Progenitor cell of endocrine pancreas (in vitro differentiated cells): ENCODE measurements at regions not wholly inside any gene's neighbourhood (a gene's known extent, or its start where the extent isn't known, plus 50 kb on each side); places are given as distances from the start of the nearest gene placed in this dataset.

Source experiments
- DNase-seq: peaks from one replicate; pipeline ENCODE4 v3.0.0; 2021; ENCODE audit warnings: low spot score; ENCODE audit not compliant: unreplicated experiment
- H3K27ac Mint-ChIP-seq: 2 replicates; pipeline ENCODE4 v1.8.0; 2021; ENCODE audit warnings: mild to moderate bottlenecking, moderate library complexity, mixed read lengths
- H3K27me3 Mint-ChIP-seq: 2 replicates; pipeline ENCODE4 v1.8.0; 2021; ENCODE audit warnings: mixed read lengths
- H3K36me3 Mint-ChIP-seq: 2 replicates; pipeline ENCODE4 v1.8.0; 2022; ENCODE audit warnings: mixed read lengths; ENCODE audit not compliant: insufficient read depth
- H3K4me1 Mint-ChIP-seq: 2 replicates; pipeline ENCODE4 v1.8.0; 2021; ENCODE audit warnings: low read depth, mixed read lengths
- H3K4me3 Mint-ChIP-seq: 2 replicates; pipeline ENCODE4 v1.8.0; 2021; ENCODE audit warnings: low read depth, mild to moderate bottlenecking, moderate library complexity, mixed read lengths
- H3K9me3 Mint-ChIP-seq: 2 replicates; pipeline ENCODE4 v1.8.0; 2021; ENCODE audit warnings: low read depth, mixed read lengths
- TF ChIP-seq, protein P1 (sequence below): fragments of 200-600 bp; sonication (generic); IDR thresholded peaks from one replicate; pipeline ENCODE4 v1.5.0; 2021; ENCODE audit warnings: antibody characterized with exemption, mild to moderate bottlenecking; ENCODE audit not compliant: unreplicated experiment

DNA sequence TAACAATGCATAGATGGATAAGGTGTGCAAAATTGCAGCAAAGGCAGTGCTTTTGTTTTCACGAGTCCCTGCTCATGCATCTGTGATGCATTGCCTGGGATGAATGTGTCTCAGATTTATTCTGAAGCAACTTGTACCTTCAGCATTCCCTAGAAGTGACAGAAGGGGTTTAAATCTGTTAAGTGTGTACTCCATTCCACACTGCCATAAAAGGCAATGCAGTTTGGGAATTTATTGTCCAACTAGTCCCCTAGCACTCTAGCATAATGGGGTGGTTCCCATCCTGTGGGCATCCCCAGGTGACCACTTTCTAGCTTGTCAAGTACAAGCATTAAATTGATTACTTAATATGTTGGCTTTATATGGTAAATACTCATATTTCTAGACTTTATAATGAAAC, 306.5 kb upstream of the CBLB start:
- no peaks in the 10 kb centered on the region for H3K9me3 Mint-ChIP-seq
- no peak for DNase-seq

DNA sequence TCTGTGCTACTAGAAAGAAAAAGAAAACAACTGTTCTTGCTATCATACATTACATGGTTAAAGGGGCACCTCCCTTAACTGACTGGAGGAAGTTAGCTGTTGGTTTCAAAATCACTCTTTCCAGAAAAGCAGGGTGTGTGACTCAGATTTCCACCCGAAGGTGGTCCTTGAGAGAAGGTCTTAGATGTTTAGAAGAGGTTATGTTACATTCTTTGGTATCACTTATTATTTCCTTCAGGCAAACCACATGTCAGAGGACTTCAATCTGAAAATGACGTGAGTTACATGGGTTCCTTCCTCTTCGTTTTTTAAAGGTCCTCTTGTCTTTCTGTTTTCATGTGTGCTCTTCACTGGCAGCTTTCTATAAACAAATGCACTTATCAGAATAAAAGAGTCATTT, 307.9 kb upstream of the CBLB start:
- Mint-ChIP-seq H3K27me3 (no peaks in the 10 kb centered on the region), H3K36me3 (no peaks in the 10 kb centered on the region), H3K9me3 (no peaks in the 10 kb centered on the region), H3K4me1 (no peaks in the 10 kb centered on the region), H3K4me3 (no peak overlapping the region), H3K27ac (no peak overlapping the region)
- TF ChIP-seq, protein P1, sequence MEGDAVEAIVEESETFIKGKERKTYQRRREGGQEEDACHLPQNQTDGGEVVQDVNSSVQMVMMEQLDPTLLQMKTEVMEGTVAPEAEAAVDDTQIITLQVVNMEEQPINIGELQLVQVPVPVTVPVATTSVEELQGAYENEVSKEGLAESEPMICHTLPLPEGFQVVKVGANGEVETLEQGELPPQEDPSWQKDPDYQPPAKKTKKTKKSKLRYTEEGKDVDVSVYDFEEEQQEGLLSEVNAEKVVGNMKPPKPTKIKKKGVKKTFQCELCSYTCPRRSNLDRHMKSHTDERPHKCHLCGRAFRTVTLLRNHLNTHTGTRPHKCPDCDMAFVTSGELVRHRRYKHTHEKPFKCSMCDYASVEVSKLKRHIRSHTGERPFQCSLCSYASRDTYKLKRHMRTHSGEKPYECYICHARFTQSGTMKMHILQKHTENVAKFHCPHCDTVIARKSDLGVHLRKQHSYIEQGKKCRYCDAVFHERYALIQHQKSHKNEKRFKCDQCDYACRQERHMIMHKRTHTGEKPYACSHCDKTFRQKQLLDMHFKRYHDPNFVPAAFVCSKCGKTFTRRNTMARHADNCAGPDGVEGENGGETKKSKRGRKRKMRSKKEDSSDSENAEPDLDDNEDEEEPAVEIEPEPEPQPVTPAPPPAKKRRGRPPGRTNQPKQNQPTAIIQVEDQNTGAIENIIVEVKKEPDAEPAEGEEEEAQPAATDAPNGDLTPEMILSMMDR = no peak
- no peak for DNase-seq

More for the DNA sequence above, 306.5 kb upstream of the CBLB start:
- Mint-ChIP-seq H3K4me1 (no peaks in the 10 kb centered on the region), H3K27me3 (no peaks in the 10 kb centered on the region), H3K4me3 (no peak overlapping the region), H3K27ac (no peak overlapping the region), H3K36me3 (no peaks in the 10 kb centered on the region)
- TF ChIP-seq, protein P1 = no peak

DNA sequence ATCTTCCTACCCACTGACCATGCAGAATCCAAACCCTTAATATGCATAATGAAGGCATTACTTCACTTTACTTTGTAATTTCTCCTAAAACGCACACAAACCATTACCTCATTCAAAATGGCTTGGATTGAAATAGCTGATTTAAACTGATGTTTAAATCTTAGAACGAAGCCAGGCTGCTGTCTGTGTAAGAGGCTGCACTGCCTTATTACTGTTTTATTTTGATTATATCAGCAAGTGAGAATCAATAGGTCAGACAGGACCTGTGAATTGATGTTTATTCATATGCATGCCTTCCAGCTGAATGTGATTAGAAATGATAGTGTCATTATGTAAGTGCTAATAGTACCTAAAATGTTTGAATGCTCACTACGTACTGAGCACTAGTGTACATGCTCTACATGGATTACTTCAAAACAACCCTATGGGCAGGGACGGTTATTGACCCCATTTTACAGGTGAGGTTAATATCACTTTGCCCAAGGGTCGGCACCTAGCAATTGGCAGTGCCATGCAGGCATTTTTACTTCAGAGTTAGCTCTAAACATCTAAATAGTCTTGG, 314.2 kb upstream of the CBLB start:
- H3K27ac Mint-ChIP-seq = no peak overlapping the region
- no peaks in the 10 kb centered on the region for H3K36me3 Mint-ChIP-seq
- H3K9me3 Mint-ChIP-seq = no peaks in the 10 kb centered on the region
- H3K4me1 Mint-ChIP-seq = no peaks in the 10 kb centered on the region
- no peaks in the 10 kb centered on the region for H3K27me3 Mint-ChIP-seq
- DNase-seq = no peak
- TF ChIP-seq, protein P1 = no peak
- H3K4me3 Mint-ChIP-seq = no peak overlapping the region

DNA sequence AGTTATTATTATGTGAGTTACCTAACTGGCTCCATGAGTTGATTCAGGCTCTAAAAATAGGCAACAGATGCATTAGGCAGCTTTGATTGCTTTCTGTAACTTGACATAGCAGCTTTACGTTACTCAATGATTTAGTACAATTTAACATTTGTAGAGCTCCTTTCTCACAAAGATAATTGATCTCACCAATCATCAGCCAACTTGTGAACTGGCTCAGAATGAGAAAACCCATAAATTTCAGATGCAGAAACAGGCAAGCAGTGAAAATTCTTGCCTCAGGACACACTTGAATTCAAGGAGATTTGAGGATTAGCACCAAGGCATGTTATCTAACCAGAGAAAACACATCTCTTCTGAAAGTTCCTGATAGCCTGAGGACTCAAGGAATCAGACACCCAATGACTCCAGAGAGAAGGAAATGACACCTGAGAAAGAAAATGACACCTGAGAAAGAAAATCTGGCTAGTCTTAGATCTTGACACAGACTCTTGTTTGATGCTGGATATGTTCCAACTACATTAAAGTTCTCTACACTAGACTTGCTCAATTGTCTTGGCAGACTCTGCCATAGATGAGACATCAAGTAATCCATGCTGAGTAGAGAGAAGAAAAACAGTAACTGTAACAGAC, 315.1 kb upstream of the CBLB start:
- H3K36me3 Mint-ChIP-seq = no peaks in the 10 kb centered on the region
- H3K4me3 Mint-ChIP-seq = no peak overlapping the region
- no peaks in the 10 kb centered on the region for H3K4me1 Mint-ChIP-seq
- H3K27me3 Mint-ChIP-seq = no peaks in the 10 kb centered on the region
- no peaks in the 10 kb centered on the region for H3K9me3 Mint-ChIP-seq
- TF ChIP-seq, protein P1 = no peak
- H3K27ac Mint-ChIP-seq = no peak overlapping the region
- no peak for DNase-seq

DNA sequence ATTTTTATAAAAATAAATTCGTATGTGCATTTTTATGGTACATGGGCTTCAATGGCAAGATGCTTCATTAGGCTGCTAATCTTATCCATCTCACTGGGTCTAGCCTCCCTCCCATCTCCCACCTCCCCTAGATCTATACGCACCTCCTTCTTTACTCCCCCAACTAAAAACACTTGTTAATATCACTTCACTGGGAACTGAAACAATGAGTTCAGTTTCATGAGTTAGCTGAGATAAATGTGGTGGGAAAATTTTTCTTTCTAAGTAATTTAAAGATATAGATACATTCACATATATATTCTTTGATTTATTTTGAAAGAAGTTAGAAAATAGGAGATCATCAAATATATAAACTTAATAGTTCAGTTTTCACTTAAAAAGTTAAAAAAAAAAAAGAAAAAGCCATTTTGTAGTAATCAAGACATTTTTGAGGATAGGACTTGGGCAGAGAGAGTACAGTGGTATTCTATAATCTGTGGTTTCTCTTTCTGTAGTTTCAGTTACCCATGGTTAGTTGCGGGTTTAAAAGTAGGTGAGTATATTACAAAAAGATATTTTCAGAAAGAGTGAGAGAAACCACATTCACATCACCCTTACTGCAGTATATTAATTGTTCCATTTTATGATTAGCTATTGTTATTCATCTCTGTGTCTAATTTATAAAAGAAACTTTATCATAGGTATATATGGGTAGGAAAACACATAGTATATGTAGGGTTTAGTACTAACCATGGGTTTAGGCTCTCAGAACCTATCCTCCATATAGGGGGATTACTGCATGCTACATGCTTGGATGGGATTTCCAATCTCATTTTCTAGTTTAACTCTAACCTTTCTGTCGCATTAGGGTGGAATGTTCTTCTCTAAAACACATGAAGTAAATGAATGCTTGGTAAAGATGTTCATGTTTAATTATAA, 316.0 kb upstream of the CBLB start:
- H3K4me3 Mint-ChIP-seq = no peak overlapping the region
- no peaks in the 10 kb centered on the region for H3K9me3 Mint-ChIP-seq
- H3K27me3 Mint-ChIP-seq = no peaks in the 10 kb centered on the region
- no peak for DNase-seq
- H3K36me3 Mint-ChIP-seq = no peaks in the 10 kb centered on the region
- TF ChIP-seq, protein P1 = no peak
- no peak overlapping the region for H3K27ac Mint-ChIP-seq
- H3K4me1 Mint-ChIP-seq = no peaks in the 10 kb centered on the region
